Ovary (tissue), 7 donors: ENCODE measurements at regions not wholly inside any gene's neighbourhood (a gene's known extent, or its start where the extent isn't known, plus 50 kb on each side); places are given as distances from the start of the nearest gene placed in this dataset.

Experiments
- DNase-seq, 5 donors: peaks; one replicate each; pipeline ENCODE4 v3.0.0-alpha.2; 2019 to 2020
- H3K27ac ChIP-seq, 2 donors: fragments of 200-600 bp; one replicate each; pipeline versions ENCODE4 v1.5.1 to v1.8.0; 2019 to 2022
- H3K27me3 ChIP-seq: fragments of 200-600 bp; one replicate; pipeline ENCODE4 v1.8.0; 2022
- H3K36me3 ChIP-seq: fragments of 200-600 bp; sonication (generic); one replicate; pipeline ENCODE4 v1.5.1; 2019
- H3K4me1 ChIP-seq: one replicate; pipeline ENCODE4 v1.8.1; 2013; ENCODE audit warnings: mild to moderate bottlenecking, moderate library complexity; ENCODE audit not compliant: insufficient read depth
- H3K4me3 ChIP-seq: fragments of 200-600 bp; sonication (generic); one replicate; pipeline ENCODE4 v1.5.1; 2017
- H3K9me3 ChIP-seq, 2 donors: fragments of 200-600 bp in 1 of 2; sonication (generic) in 1 of 2; one replicate each; pipeline versions ENCODE4 v1.5.1 to v1.8.1; 2013 to 2019; ENCODE audit warnings: mild to moderate bottlenecking in 1 of 2, moderate library complexity in 1 of 2
- EP300 ChIP-seq: sonication (generic); formaldehyde crosslinking; IDR thresholded peaks from one replicate; pipeline ENCODE4 v1.6.1; 2017; ENCODE audit warnings: antibody characterized with exemption
- POLR2A ChIP-seq: fragments of 450-650 bp; IDR thresholded peaks from one replicate; pipeline ENCODE4 v1.6.1; 2017; ENCODE audit warnings: antibody characterized with exemption, mild to moderate bottlenecking, moderate library complexity
- WGBS, 3 donors: extraction: QIAGEN DNeasy Blood & Tissue Kit in 1 of 3; methylation state at CpG; one replicate each; pipeline versions ENCODE4 v1.1.5 to v1.1.7; 2013 to 2017; 5-methylcytosine and 5-hydroxymethylcytosine counted together
- intact Hi-C, 4 donors: fragments of 100-400 bp; cut with DNase I; formaldehyde crosslinking; loops; one replicate each; pipeline versions ENCODE4 v1.11.0 to v1.15.1; 2022 to 2023
- TF ChIP-seq, protein P1 (sequence below), 3 donors: fragments of 450-650 bp in 2 of 3; fragments of 200-600 bp in 1 of 3; IDR thresholded peaks; one replicate each; pipeline versions ENCODE4 v1.5.1 to v1.8.0; 2016 to 2022; ENCODE audit warnings: antibody characterized with exemption in 3 of 3, mild to moderate bottlenecking in 1 of 3
- donor health status: DM: no; HTN: no; CAD: no; lungs with moderate emphysema.
- donor health status: DM: no; HTN: no; CAD: no.
- donor health status: Bipolar disorder and iron deficiency.
- donor health status: DM: no; HTN: no; CAD: no.
- donor health status: DM: yes; HTN: yes; CAD: no.

DNA sequence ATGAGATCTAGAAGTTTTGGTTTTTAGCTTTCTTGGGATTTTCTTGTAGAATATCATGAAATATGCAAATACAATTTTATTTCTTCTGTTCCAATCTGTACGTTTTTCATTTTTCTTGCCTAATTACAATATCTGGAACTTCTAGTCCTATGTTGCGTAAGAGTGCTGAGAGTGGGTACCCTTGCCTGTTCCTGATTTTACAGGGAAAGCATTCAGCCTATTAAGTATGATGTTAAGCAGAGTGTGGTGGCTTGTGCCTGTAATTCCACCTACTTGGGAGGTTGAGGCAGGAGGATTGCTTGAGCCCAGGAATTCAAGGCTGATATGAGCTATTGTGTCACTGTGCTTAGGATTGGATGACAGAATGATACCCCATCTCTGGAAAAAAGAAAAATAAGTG, 210.2 kb upstream of the ITGA1 start:
- WGBS, 3 donors = 77 to 80% (median 79%) methylated on average over 2 of the region's 2 CpGs
- no peak overlapping the region for H3K27ac ChIP-seq
- intact Hi-C loops = no loop called here
- H3K36me3 ChIP-seq = no peaks in the 10 kb centered on the region
- H3K9me3 ChIP-seq = no peaks in the 10 kb centered on the region
- no peaks in the 10 kb centered on the region for H3K27me3 ChIP-seq
- H3K4me1 ChIP-seq = no peaks in the 10 kb centered on the region
- H3K4me3 ChIP-seq = no peak overlapping the region
- TF ChIP-seq EP300 (no peak), POLR2A (no peak)
- TF ChIP-seq, protein P1, sequence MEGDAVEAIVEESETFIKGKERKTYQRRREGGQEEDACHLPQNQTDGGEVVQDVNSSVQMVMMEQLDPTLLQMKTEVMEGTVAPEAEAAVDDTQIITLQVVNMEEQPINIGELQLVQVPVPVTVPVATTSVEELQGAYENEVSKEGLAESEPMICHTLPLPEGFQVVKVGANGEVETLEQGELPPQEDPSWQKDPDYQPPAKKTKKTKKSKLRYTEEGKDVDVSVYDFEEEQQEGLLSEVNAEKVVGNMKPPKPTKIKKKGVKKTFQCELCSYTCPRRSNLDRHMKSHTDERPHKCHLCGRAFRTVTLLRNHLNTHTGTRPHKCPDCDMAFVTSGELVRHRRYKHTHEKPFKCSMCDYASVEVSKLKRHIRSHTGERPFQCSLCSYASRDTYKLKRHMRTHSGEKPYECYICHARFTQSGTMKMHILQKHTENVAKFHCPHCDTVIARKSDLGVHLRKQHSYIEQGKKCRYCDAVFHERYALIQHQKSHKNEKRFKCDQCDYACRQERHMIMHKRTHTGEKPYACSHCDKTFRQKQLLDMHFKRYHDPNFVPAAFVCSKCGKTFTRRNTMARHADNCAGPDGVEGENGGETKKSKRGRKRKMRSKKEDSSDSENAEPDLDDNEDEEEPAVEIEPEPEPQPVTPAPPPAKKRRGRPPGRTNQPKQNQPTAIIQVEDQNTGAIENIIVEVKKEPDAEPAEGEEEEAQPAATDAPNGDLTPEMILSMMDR (IDR thresholded peaks at IDR 0.05) = no peak
- no peak for DNase-seq

DNA sequence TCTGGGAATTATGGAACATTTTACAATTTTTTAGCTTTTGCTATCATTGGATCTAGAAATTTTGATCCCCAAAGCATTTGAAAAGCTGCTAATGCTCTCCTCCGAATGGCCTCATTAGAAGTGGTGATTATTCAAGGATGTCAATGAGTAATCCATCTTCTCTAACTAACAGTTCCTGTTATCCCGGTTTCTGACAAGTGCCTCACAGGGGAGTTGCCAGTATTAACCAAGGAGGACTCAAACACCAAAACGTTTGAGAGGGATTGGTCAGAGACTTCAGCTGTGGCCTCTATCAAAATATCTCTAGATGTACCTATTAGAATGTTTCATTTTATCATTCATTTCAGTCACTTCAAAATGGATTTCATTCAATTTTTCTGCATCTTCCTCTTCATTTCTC, 208.3 kb upstream of the ITGA1 start:
- WGBS, 3 donors = 15 to 26% (median 19%) methylated on average over 3 of the region's 3 CpGs
- no peaks in the 10 kb centered on the region for H3K27me3 ChIP-seq
- no peaks in the 10 kb centered on the region for H3K36me3 ChIP-seq
- no peak overlapping the region for H3K4me3 ChIP-seq
- no peaks in the 10 kb centered on the region for H3K4me1 ChIP-seq
- no peak for TF ChIP-seq POLR2A
- no peak for TF ChIP-seq EP300
- TF ChIP-seq, protein P1 (IDR thresholded peaks at IDR 0.05) = no peak
- no peak for DNase-seq
- H3K27ac ChIP-seq = no peak overlapping the region
- intact Hi-C loops = no loop called here
- no peaks in the 10 kb centered on the region for H3K9me3 ChIP-seq

DNA sequence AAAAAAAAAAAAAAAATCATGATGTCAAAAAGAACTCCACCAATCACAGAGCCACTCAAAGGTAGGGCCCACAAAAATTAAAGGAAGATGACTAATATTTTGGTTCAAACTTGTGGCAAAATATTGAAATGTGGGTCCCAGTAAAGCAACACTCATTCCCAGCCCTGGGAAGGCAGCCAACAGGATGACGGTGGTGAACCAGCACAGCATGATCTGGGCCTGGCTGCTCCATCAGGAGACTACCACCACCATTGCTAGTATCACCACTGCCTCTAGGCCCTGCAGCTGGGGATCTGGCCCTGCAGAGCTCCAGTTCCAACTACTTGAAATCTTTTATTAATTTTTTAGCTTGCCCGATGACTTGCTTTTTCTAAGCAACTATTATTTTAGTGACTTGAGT, 206.8 kb upstream of the ITGA1 start:
- TF ChIP-seq POLR2A = no peak
- no peak for TF ChIP-seq EP300
- TF ChIP-seq, protein P1 (IDR thresholded peaks at IDR 0.05) = no peak
- WGBS, 3 donors = 79 to 84% (median 80%) methylated on average over 2 of the region's 2 CpGs
- Histone ChIP-seq H3K27ac (no peak overlapping the region), H3K4me1 (no peaks in the 10 kb centered on the region), H3K27me3 (no peaks in the 10 kb centered on the region), H3K4me3 (no peak overlapping the region), H3K9me3 (no peaks in the 10 kb centered on the region), H3K36me3 (no peaks in the 10 kb centered on the region)
- no peak for DNase-seq
- intact Hi-C loops = no loop called here

DNA sequence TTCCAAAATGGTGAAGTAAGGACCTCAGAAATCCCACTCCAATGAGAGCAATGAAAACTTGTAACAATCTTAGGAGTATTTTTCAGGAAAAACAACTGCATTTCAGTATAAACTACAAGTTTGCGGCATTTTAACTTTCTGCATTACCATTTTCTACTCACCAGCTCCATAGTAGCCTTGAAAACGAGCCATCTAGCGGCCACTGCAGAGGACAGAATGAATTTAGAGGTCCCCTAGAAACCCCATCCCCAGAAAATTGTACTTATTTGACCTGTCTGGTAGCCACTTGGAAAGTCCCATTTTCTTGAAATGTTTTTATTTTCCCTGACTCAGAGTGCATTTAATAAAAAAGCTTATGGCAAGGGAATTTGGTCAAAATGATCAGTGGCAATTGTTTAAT, 205.4 kb upstream of the ITGA1 start:
- TF ChIP-seq, protein P1 (IDR thresholded peaks at IDR 0.05) = no peak
- TF ChIP-seq EP300 (no peak), POLR2A (no peak)
- DNase-seq = no peak
- 64 to 82% (median 70%) methylated on average over 3 of the region's 3 CpGs for WGBS, 3 donors
- no peaks in the 10 kb centered on the region for H3K27me3 ChIP-seq
- H3K9me3 ChIP-seq = no peaks in the 10 kb centered on the region
- no peaks in the 10 kb centered on the region for H3K4me1 ChIP-seq
- no peak overlapping the region for H3K27ac ChIP-seq
- intact Hi-C loops = no loop called here
- no peaks in the 10 kb centered on the region for H3K36me3 ChIP-seq
- no peak overlapping the region for H3K4me3 ChIP-seq

DNA sequence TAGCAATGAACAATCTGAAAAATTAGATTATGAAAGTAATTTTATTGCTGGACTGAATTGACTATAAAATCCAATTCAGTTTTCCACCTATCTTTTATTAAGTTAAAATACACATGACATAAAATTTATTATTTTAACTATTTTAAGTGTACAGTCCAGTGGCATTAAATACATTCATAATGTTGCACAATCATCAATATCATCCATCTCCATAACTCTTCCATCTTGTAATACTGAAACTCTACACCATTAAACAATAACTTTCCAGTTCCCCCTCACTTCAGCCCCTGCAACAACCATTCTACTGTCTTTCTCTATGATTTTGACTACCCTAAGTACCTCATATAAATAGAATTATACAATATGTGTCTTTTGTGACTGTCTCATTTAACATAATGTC, 200.6 kb upstream of the ITGA1 start:
- TF ChIP-seq, protein P1 (IDR thresholded peaks at IDR 0.05) = no peak
- TF ChIP-seq EP300 = no peak
- no peak for TF ChIP-seq POLR2A
- no peak for DNase-seq
- H3K27ac ChIP-seq = no peak overlapping the region
- H3K4me1 ChIP-seq = no peaks in the 10 kb centered on the region
- intact Hi-C loops = no loop called here
- no peaks in the 10 kb centered on the region for H3K36me3 ChIP-seq
- H3K9me3 ChIP-seq = no peaks in the 10 kb centered on the region
- H3K27me3 ChIP-seq = no peaks in the 10 kb centered on the region
- H3K4me3 ChIP-seq = no peak overlapping the region
